ENCODE measurements at regions not wholly inside any gene's neighbourhood (a gene's known extent, or its start where the extent isn't known, plus 50 kb on each side); places are given as distances from the start of the nearest gene placed in this dataset.

DNA sequence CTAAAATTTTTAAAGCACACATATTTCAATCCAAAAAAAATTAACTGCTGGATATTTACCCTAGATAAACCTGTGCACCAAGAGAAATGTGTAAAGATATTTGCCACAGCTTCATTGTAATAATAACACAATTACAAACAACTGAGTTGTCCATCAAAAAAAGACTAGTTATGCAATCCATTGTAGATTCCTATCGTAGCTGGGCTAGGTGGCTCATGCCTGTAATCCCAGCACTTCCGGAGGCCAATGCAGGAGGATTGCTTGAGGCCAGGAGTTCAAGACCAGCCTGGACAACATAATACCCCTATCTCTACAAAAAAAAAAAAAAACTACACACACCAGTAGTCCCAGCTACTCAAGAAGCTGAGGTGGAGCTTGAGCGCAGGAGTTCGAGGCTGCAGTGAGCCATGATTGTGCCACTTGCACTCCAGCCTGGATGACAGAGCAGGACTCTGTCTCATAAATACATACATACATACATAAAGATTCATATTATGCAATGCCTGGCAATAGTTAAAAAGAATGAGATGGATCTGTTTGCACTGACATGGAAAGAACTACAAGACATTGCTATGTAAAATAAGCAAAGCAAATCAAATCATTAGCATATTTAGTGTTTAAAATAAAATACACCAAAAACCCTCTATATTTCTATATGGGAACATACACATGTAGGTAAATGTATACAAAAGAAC is 56.5 kb upstream of the CCDC28A start:
- DNase-seq, result no peak

- DNase-seq, result no peak
Observed at GRCh38 chr6:138719011-138719635, 54.4 kb upstream of the CCDC28A start.

DNA sequence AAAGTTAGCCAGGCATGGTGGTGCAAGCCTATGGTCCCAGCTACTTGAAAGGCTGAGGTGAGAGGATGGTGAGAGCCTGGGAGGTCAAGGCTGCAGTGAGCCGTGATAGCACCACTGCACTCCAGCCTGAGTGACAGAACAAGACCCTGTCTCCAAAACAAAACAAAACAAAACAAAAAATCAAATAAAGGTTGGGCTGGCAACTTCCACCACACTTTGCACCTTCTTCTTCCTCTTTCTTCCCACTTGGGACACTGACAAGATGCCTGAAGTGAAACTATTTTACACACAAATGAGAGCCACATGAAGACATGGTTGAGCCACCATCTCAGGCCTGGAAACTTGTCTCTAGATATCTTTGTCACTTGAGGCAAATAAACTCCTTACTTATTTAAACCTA is 53.8 kb upstream of the CCDC28A start:
- no peak for DNase-seq

DNA sequence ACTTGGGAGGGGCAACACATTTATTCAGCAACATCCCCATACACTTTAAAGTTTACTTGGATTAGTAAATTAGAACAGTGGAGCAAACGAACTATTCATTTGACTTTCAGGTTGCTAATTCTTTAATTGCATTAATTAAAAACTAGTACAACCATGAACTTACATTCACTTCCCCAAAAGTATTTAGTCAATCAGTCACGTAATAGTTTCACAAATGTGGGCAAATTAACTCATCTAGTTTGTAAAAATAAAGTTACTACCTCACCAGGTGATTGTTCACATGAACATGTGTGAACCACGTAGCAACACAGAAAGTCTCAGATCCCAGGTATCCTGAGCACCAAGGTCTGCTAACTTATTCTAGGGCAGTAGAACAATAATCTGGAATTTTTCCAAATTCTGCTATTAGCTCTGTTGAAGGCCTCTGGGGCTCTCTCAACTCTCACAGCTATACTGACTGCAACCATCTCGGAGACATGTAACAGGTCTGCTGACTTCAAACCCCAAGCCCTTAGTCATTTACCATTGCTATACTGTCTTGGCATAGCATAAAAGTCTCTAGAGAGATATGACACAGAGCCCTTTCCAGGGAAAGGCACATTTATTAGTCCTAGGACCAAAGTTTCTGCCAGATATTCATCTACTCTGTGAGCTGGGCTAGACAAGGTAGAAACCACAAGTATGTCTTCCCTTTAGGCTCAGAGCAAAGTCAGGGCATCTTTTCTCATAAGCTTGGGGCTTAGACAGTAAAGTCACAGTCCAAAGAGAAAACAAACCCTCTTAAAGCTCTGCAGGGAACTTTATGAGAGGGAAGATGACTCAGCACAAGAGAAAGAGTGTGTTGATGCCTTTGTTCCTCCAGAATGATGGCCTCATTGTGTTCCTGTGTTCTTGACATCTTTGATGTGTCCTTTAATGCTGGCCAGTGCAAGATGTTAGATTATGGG is 50.9 kb upstream of the CCDC28A start:
- no peak for DNase-seq
